ENCODE measurements at regions not wholly inside any gene's neighbourhood (a gene's known extent, or its start where the extent isn't known, plus 50 kb on each side); places are given as distances from the start of the nearest gene placed in this dataset.

- no peak overlapping the region for H3K4me3 Mint-ChIP-seq
These were observed 170.6 kb upstream of the NCK2 start for GRCh38 chr2:105573910-105574655.

GRCh38 chr2:105573490-105573889 lies 171.2 kb upstream of the NCK2 start:
- DNase-seq (no peak), ATAC-seq (ENCODE audit: low read depth) (peak; percentile 34)
- POLR2A ChIA-PET, result no interaction called here
- Mint-ChIP-seq H3K9me3 (no peaks in the 10 kb centered on the region), H3K4me1 (peaks cover 17% of the 10 kb centered on the region), H3K36me3 (no peaks in the 10 kb centered on the region), H3K27me3 (peaks cover 8% of the 10 kb centered on the region), H3K27ac (peak overlapping the region; percentile 57), H3K4me3 (peak overlapping the region; percentile 30)

More at GRCh38 chr2:105573910-105574655, 170.6 kb upstream of the NCK2 start:
- peaks cover 17% of the 10 kb centered on the region for H3K4me1 Mint-ChIP-seq
- ATAC-seq (ENCODE audit: low read depth) (no peak), DNase-seq (no peak)
- H3K36me3 Mint-ChIP-seq, result no peaks in the 10 kb centered on the region
- POLR2A ChIA-PET, result no interaction called here
- H3K27me3 Mint-ChIP-seq, result peaks cover 8% of the 10 kb centered on the region
- peak overlapping the region; percentile 1 for H3K27ac Mint-ChIP-seq
- no peaks in the 10 kb centered on the region for H3K9me3 Mint-ChIP-seq

GRCh38 chr2:105571445-105571987 lies 172.7 kb upstream of the FHL2 start:
- no peaks in the 10 kb centered on the region for H3K9me3 Mint-ChIP-seq
- no peak overlapping the region for H3K27ac Mint-ChIP-seq
- POLR2A ChIA-PET, result no interaction called here
- H3K4me3 Mint-ChIP-seq, result no peak overlapping the region
- DNase-seq, result no peak
- H3K36me3 Mint-ChIP-seq, result no peaks in the 10 kb centered on the region
- ATAC-seq (ENCODE audit: low read depth), result no peak
- H3K4me1 Mint-ChIP-seq, result peaks cover 17% of the 10 kb centered on the region
- peaks cover 11% of the 10 kb centered on the region for H3K27me3 Mint-ChIP-seq

- Mint-ChIP-seq H3K4me1 (peaks cover 13% of the 10 kb centered on the region), H3K9me3 (no peaks in the 10 kb centered on the region), H3K36me3 (no peaks in the 10 kb centered on the region), H3K27me3 (peaks cover 11% of the 10 kb centered on the region), H3K27ac (no peak overlapping the region), H3K4me3 (no peak overlapping the region)
- DNase-seq, result no peak
- POLR2A ChIA-PET, result no interaction called here
- ATAC-seq (ENCODE audit: low read depth), result no peak
These were observed 171.9 kb upstream of the FHL2 start for GRCh38 chr2:105570757-105571156.

- ATAC-seq (ENCODE audit: low read depth), result no peak
- H3K36me3 Mint-ChIP-seq, result no peaks in the 10 kb centered on the region
These were observed 171.5 kb upstream of the FHL2 start for GRCh38 chr2:105570326-105570725.

GRCh38 chr2:105569606-105570005 lies 170.8 kb upstream of the FHL2 start:
- H3K4me1 Mint-ChIP-seq, result peaks cover 7% of the 10 kb centered on the region
- ATAC-seq (ENCODE audit: low read depth) (no peak), DNase-seq (no peak)
- peaks cover 11% of the 10 kb centered on the region for H3K27me3 Mint-ChIP-seq
- no peaks in the 10 kb centered on the region for H3K9me3 Mint-ChIP-seq
- no peak overlapping the region for H3K4me3 Mint-ChIP-seq
- no peaks in the 10 kb centered on the region for H3K36me3 Mint-ChIP-seq
- H3K27ac Mint-ChIP-seq, result no peak overlapping the region
- POLR2A ChIA-PET, result interaction anchor here (0.7 kb wide), 1 partner anchor 700 kb away, joined by 3 read pairs; no protein-coding TSS in a partner anchor

More at GRCh38 chr2:105570326-105570725, 171.5 kb upstream of the FHL2 start:
- POLR2A ChIA-PET, result no interaction called here
- H3K9me3 Mint-ChIP-seq, result no peaks in the 10 kb centered on the region
- peaks cover 9% of the 10 kb centered on the region for H3K4me1 Mint-ChIP-seq
- H3K27me3 Mint-ChIP-seq, result peaks cover 11% of the 10 kb centered on the region
- no peak overlapping the region for H3K4me3 Mint-ChIP-seq
- DNase-seq, result no peak
- H3K27ac Mint-ChIP-seq, result no peak overlapping the region

GRCh38 chr2:105567996-105568494 lies 169.2 kb upstream of the FHL2 start:
- peaks cover 11% of the 10 kb centered on the region for H3K27me3 Mint-ChIP-seq
- peak overlapping the region; percentile 72 for H3K4me3 Mint-ChIP-seq
- POLR2A ChIA-PET, result no interaction called here

GRCh38 chr2:105563000-105563719 lies 164.3 kb upstream of the FHL2 start:
- Mint-ChIP-seq H3K9me3 (no peaks in the 10 kb centered on the region), H3K4me1 (peaks cover 3% of the 10 kb centered on the region), H3K36me3 (no peaks in the 10 kb centered on the region), H3K4me3 (no peak overlapping the region), H3K27ac (no peak overlapping the region), H3K27me3 (peaks cover 10% of the 10 kb centered on the region)
- no peak for DNase-seq
- POLR2A ChIA-PET, result no interaction called here
- no peak for ATAC-seq (ENCODE audit: low read depth)

More at GRCh38 chr2:105567996-105568494, 169.2 kb upstream of the FHL2 start:
- Mint-ChIP-seq H3K27ac (no peak overlapping the region), H3K36me3 (no peaks in the 10 kb centered on the region), H3K4me1 (peaks cover 5% of the 10 kb centered on the region), H3K9me3 (no peaks in the 10 kb centered on the region)
- ATAC-seq (ENCODE audit: low read depth) (peak; percentile 47), DNase-seq (no peak)

- Mint-ChIP-seq H3K27me3 (peaks cover 22% of the 10 kb centered on the region), H3K4me3 (no peak overlapping the region), H3K27ac (no peak overlapping the region), H3K4me1 (no peaks in the 10 kb centered on the region), H3K9me3 (no peaks in the 10 kb centered on the region), H3K36me3 (no peaks in the 10 kb centered on the region)
- no peak for DNase-seq
- POLR2A ChIA-PET, result no interaction called here
- ATAC-seq (ENCODE audit: low read depth), result no peak
These were observed 162.6 kb upstream of the FHL2 start for GRCh38 chr2:105561401-105561800.

GRCh38 chr2:105560157-105560556 lies 161.3 kb upstream of the FHL2 start:
- Mint-ChIP-seq H3K9me3 (no peaks in the 10 kb centered on the region), H3K27ac (no peak overlapping the region), H3K4me3 (no peak overlapping the region), H3K27me3 (peaks cover 28% of the 10 kb centered on the region), H3K4me1 (no peaks in the 10 kb centered on the region), H3K36me3 (no peaks in the 10 kb centered on the region)
- POLR2A ChIA-PET, result no interaction called here
- no peak for ATAC-seq (ENCODE audit: low read depth)
- DNase-seq, result no peak

- Mint-ChIP-seq H3K4me1 (no peaks in the 10 kb centered on the region), H3K27me3 (peaks cover 46% of the 10 kb centered on the region), H3K9me3 (no peaks in the 10 kb centered on the region), H3K27ac (no peak overlapping the region), H3K4me3 (no peak overlapping the region), H3K36me3 (no peaks in the 10 kb centered on the region)
- DNase-seq (no peak), ATAC-seq (ENCODE audit: low read depth) (no peak)
- POLR2A ChIA-PET, result no interaction called here
These were observed 158.4 kb upstream of the FHL2 start for GRCh38 chr2:105557021-105557920.

- no peaks in the 10 kb centered on the region for H3K36me3 Mint-ChIP-seq
- H3K27me3 Mint-ChIP-seq, result peaks cover 49% of the 10 kb centered on the region
- no peak for ATAC-seq (ENCODE audit: low read depth)
- no peaks in the 10 kb centered on the region for H3K4me1 Mint-ChIP-seq
- POLR2A ChIA-PET, result no interaction called here
- no peak for DNase-seq
- no peak overlapping the region for H3K4me3 Mint-ChIP-seq
- no peak overlapping the region for H3K27ac Mint-ChIP-seq
- H3K9me3 Mint-ChIP-seq, result no peaks in the 10 kb centered on the region
These were observed 157.5 kb upstream of the FHL2 start for GRCh38 chr2:105556366-105556765.

- POLR2A ChIA-PET, result no interaction called here
- Mint-ChIP-seq H3K27me3 (peaks cover 61% of the 10 kb centered on the region), H3K4me3 (no peak overlapping the region), H3K9me3 (no peaks in the 10 kb centered on the region), H3K4me1 (no peaks in the 10 kb centered on the region), H3K27ac (no peak overlapping the region), H3K36me3 (no peaks in the 10 kb centered on the region)
- DNase-seq (no peak), ATAC-seq (ENCODE audit: low read depth) (no peak)
These were observed 155.4 kb upstream of the FHL2 start for GRCh38 chr2:105554235-105554634.
